ENCODE measurements at regions not wholly inside any gene's neighbourhood (a gene's known extent, or its start where the extent isn't known, plus 50 kb on each side); places are given as distances from the start of the nearest gene placed in this dataset.
A peak's percentile ranks its signal among the peaks of the same experiment; 100 is the strongest.

DNA sequence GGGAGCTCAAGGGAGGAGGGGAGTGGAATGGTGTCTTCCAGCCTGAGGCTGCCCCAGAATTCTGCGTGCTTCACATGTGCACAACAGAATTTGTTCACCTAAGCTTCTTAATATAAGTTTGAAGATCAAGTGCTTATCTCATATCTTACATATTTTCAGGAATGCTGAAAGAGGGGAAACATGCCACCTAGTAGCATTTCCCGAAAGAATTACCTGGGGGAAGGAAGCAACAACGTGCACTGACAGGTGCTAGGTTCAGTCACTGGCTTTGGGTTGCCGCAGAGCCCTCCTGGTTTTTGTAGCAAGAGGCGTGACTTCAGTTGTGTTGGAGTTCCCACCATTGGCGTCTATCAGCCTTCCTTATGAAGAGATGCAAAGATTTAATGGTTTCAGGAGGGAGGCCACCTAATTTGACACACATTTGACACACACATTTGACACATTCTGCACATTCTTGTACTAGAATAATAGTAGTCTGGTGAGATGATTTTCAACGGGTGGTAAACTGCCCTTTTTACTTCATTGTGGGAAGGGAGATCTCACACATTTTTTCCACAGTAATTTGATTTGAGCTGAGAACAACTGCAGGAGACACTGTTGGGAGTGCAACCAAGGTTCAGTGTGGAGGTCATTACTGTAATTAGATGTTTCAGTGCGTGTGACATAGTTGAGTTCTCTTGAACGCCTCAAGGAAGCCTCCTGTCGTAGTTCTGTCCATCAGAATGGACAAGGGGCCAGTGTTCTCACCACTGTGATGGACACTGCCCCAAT, 481.3 kb downstream of the CCDC171 start:
- DNase-seq (ENCODE audit: low spot score), result no peak
- no peak overlapping the region for H3K4me3 Mint-ChIP-seq (ENCODE audit: unreplicated experiment)
- peaks cover 3% of the 10 kb centered on the region for H3K27me3 Mint-ChIP-seq (ENCODE audit: unreplicated experiment)
- H3K4me1 Mint-ChIP-seq (ENCODE audit: unreplicated experiment), result peaks cover 2% of the 10 kb centered on the region
- TF ChIP-seq, protein P1, sequence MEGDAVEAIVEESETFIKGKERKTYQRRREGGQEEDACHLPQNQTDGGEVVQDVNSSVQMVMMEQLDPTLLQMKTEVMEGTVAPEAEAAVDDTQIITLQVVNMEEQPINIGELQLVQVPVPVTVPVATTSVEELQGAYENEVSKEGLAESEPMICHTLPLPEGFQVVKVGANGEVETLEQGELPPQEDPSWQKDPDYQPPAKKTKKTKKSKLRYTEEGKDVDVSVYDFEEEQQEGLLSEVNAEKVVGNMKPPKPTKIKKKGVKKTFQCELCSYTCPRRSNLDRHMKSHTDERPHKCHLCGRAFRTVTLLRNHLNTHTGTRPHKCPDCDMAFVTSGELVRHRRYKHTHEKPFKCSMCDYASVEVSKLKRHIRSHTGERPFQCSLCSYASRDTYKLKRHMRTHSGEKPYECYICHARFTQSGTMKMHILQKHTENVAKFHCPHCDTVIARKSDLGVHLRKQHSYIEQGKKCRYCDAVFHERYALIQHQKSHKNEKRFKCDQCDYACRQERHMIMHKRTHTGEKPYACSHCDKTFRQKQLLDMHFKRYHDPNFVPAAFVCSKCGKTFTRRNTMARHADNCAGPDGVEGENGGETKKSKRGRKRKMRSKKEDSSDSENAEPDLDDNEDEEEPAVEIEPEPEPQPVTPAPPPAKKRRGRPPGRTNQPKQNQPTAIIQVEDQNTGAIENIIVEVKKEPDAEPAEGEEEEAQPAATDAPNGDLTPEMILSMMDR (IDR thresholded peaks at IDR 0.05; ENCODE audit: unreplicated experiment), result no peak
- H3K9me3 Mint-ChIP-seq (ENCODE audit: unreplicated experiment), result no peaks in the 10 kb centered on the region
- no peaks in the 10 kb centered on the region for H3K36me3 Mint-ChIP-seq (ENCODE audit: low read depth, unreplicated experiment)
- H3K27ac Mint-ChIP-seq (ENCODE audit: unreplicated experiment), result no peak overlapping the region

DNA sequence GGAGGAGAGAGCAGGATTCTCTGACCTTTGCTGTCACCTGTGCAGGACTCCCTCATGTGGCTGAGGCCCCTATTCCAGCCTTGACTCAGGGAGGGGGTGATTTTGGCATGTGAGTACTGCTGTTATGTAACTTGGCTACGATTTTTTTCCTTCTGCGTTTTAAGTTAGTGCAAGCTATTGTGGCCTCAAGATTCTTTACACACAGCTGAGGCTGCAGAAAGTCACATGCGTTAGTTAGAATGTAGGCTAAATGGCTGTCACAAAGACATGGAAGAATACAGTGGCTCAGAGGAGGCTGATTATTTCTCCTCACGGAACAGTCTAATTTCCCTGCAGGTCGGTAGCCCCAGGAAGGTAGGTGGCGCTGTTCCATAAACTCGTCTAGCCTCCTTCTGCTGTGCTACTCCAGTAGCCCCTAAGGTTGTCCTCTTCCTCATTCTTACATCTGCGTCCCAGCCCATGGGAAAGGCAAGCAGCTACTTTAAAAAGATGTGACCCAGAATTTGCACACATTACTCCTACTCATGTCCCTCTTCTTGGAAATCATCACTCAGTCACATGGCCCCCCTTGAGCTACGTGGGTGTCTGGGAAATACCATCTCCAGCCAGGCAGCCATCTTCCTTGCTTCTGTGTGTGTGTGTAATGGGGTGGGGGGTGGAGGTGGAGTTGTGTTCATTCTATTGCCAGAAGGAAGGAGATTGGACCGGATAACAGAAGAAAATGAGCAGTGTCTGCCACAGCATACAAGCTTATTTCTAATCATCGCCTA, 486.6 kb downstream of the CCDC171 start:
- Mint-ChIP-seq H3K27ac (ENCODE audit: unreplicated experiment) (no peak overlapping the region), H3K36me3 (ENCODE audit: low read depth, unreplicated experiment) (no peaks in the 10 kb centered on the region), H3K9me3 (ENCODE audit: unreplicated experiment) (no peaks in the 10 kb centered on the region), H3K27me3 (ENCODE audit: unreplicated experiment) (peaks cover 1% of the 10 kb centered on the region), H3K4me3 (ENCODE audit: unreplicated experiment) (no peak overlapping the region), H3K4me1 (ENCODE audit: unreplicated experiment) (no peaks in the 10 kb centered on the region)
- TF ChIP-seq, protein P1 (IDR thresholded peaks at IDR 0.05; ENCODE audit: unreplicated experiment), result peak; percentile 57
- DNase-seq (ENCODE audit: low spot score), result peak; percentile 62

DNA sequence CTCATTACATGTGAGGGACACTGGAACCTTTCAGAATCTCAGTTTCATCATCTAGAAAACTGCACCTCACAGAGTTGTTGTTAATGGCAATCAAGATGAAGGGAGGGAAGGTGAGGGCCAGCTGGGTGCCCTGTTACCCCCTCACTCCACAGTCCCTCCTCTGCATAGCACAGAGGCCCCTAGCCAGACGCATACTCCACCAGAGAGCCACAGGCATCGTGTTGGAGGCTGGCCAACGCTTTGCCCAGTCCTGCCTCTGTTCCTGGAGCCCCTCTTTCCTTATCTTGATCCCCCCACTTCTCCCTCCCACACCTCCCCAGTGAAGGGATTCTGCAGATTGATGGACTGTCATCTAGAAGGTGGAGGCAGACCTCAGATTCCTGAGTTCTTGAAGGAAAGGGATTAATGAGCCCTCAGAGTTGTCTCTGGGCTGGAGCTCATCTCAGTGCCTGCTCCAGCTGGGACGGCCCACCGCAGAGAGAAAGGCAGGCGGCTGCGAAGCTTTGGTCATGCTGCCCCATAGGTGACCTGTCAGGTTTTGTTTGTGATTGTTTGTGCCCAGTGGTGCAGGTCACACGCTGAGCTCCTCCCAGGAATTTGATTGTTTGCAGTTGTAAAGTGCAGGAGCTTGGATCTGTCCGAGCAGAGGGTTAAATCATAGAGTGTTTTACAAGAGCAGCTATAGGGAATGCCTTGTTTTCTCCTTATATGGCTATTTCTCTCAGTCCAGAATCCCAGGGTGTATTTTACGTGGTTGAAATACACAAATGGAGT, 487.3 kb downstream of the CCDC171 start:
- Mint-ChIP-seq H3K9me3 (ENCODE audit: unreplicated experiment) (no peaks in the 10 kb centered on the region), H3K27ac (ENCODE audit: unreplicated experiment) (no peak overlapping the region), H3K36me3 (ENCODE audit: low read depth, unreplicated experiment) (no peaks in the 10 kb centered on the region), H3K4me3 (ENCODE audit: unreplicated experiment) (no peak overlapping the region), H3K27me3 (ENCODE audit: unreplicated experiment) (peaks cover 1% of the 10 kb centered on the region), H3K4me1 (ENCODE audit: unreplicated experiment) (no peaks in the 10 kb centered on the region)
- no peak for DNase-seq (ENCODE audit: low spot score)
- TF ChIP-seq, protein P1 (IDR thresholded peaks at IDR 0.05; ENCODE audit: unreplicated experiment), result no peak

DNA sequence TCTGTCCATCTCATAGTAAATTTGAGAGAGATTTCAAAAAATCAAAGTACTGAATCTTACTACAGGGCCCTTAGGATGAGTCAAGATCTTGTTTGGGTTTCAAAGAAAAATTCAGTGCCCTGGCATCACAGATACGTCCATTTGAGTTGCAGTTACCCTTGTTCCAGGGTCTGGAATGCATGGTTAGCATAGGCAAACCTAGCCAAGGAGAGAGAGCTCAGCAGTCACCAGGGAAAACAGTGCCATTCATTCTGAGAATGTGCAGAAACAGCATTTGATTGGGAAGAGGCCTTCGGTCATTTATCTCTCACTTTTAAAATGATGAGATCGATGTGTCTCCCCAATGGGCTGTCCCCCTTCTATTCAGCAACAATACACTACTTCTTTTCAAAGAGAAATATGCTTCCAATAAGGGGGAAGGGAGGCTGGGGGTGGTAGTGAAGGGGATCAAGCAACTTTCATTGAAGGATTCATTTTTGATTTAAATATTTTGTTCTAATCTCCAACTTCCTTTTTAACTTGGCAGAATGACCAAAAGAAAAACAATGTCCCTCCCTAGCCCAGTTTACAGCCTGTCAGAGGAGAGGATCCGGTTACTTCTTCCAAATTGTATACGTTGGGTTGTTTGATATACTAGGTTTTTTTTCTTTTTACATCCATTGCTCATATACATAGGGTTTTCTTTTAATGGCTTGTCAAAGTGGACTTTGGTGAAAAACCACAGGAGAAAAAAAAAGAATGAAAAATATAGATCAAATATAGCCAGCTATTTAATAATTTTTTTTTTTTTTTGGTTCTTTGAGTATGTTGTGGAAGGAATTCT, 491.1 kb downstream of the CCDC171 start:
- H3K4me1 Mint-ChIP-seq (ENCODE audit: unreplicated experiment), result no peaks in the 10 kb centered on the region
- no peak overlapping the region for H3K27ac Mint-ChIP-seq (ENCODE audit: unreplicated experiment)
- H3K36me3 Mint-ChIP-seq (ENCODE audit: low read depth, unreplicated experiment), result no peaks in the 10 kb centered on the region
- DNase-seq (ENCODE audit: low spot score), result no peak
- no peak overlapping the region for H3K4me3 Mint-ChIP-seq (ENCODE audit: unreplicated experiment)
- no peaks in the 10 kb centered on the region for H3K9me3 Mint-ChIP-seq (ENCODE audit: unreplicated experiment)
- TF ChIP-seq, protein P1 (IDR thresholded peaks at IDR 0.05; ENCODE audit: unreplicated experiment), result no peak
- peaks cover 2% of the 10 kb centered on the region for H3K27me3 Mint-ChIP-seq (ENCODE audit: unreplicated experiment)

Measured in endothelial cell (in vitro differentiated cells).